Erythroblast (primary cell): ENCODE measurements at regions not wholly inside any gene's neighbourhood (a gene's known extent, or its start where the extent isn't known, plus 50 kb on each side); places are given as distances from the start of the nearest gene placed in this dataset.

Experiments
- GATA1 ChIP-seq: IDR thresholded peaks from 2 replicates; pipeline ENCODE4 v1.6.1; 2011; ENCODE audit warnings: low read depth, mild to moderate bottlenecking, control low read depth, low read length, moderate library complexity
- POLR2A ChIP-seq: IDR thresholded peaks from 2 replicates; pipeline ENCODE4 v1.6.1; 2011; ENCODE audit warnings: mild to moderate bottlenecking, low read length

- TF ChIP-seq POLR2A (no peak), GATA1 (no peak)
Observed at GRCh38 chr3:127444761-127445160, 145.8 kb downstream of the TPRA1 start.
